Left renal pelvis (tissue), 4 donors: ENCODE measurements at regions not wholly inside any gene's neighbourhood (a gene's known extent, or its start where the extent isn't known, plus 50 kb on each side); places are given as distances from the start of the nearest gene placed in this dataset.
A peak's percentile ranks its signal among the peaks of the same experiment; 100 is the strongest.
"Not testable (repeated sequence)": the region's sequence is repeated elsewhere in the genome, so short reads cannot be mapped to it uniquely, and the experiment has no call there.

Source experiments
- DNase-seq, 4 donors: peaks; one replicate each; pipeline ENCODE4 v3.0.0-alpha.2; 2013; ENCODE audit warnings: low read depth in 4 of 4, low spot score in 3 of 4

DNA sequence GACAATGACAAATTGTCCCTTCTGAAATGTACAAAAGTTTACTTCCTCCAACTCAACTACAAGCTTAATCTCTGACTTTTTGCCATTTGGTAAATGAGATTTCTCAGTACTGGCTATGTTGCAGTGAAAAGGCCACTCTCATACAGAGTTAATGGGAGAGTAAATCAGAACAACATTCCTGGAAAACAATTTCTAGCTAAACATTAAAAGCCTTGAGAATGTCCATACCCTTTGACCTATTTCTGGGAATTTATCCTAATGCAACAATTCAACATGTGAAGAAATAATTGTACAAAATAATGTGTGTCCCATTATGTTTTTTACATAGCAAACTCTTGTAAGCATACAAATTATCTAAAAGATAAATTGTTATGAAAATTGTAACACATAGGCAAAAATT is 56.3 kb upstream of the SPEF2 start:
- peak; percentile 19 to 54 (median 31) for DNase-seq

GRCh38 chr5:35557748-35558147 is 59.9 kb upstream of the SPEF2 start:
- DNase-seq = no peak

DNA sequence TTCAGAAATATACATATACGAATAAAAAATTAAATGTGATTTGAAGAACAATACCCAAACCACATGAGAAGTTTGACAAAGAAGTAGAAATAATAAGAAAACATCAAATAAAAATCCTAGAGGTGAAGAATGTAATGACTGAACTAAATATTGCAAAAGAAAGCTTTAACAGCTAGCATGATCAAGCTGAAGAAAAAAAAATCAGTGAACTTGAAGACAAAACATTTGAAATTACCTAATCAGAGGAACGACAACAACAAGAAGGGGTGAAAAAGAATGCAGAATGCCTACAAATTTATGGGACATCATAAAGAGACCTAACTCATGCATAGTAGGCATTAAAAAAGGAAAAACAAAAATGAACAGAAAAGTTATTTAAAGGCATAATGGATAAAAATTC is 60.5 kb upstream of the SPEF2 start:
- no peak for DNase-seq

- DNase-seq = no peak
Measured at GRCh38 chr5:35554016-35554415, 63.6 kb upstream of the SPEF2 start.

GRCh38 chr5:35545190-35545589 is 72.5 kb upstream of the SPEF2 start:
- DNase-seq = no peak

DNA sequence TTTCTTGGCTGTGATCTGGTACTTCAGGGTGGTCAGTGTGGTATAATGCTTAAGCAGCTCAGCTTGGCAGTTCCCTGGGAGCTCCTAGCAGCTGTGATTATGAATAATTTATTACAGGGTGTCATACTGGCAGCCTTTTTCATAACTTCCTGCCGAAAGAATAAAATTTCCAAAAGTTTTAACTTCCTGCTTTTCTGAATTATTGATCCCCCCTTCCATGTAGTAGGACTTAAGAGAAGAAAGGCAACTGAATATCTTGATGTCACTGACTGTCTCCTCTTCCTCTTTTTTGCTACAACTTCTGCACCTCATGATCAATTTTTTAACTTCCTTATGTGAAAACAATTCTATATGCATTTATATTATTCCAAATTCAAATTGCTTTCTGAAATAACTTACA is 74.3 kb upstream of the SPEF2 start:
- DNase-seq = no peak

DNA sequence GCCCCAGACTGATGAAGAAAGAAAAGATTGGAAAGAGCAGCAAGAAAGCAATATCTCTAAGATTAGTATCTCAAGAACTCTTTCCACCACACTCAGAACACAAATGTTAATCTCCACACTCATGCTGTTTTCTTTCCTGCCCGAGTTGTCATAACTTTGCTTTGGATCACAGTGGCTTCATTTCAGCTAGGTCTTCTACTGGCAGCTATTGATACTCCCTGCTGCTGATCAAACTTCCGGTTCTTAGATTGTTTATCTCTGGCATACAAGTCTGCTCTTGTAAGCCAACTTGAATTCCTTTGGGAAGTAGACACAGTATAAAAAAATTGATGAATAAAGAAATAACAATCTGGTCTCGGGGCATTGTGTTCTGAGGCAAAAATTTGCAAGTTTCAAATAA is 77.7 kb upstream of the SPEF2 start:
- no peak for DNase-seq

- DNase-seq = no peak
Measured at GRCh38 chr5:35538198-35538931, 79.3 kb upstream of the SPEF2 start.

- DNase-seq = no peak
Measured at GRCh38 chr5:35533156-35533555, 84.5 kb upstream of the SPEF2 start.

GRCh38 chr5:35531553-35531952 is 86.1 kb upstream of the SPEF2 start:
- not testable (repeated sequence) for DNase-seq

- DNase-seq = no peak
Measured at GRCh38 chr5:35518104-35518503, 99.6 kb upstream of the SPEF2 start.

DNA sequence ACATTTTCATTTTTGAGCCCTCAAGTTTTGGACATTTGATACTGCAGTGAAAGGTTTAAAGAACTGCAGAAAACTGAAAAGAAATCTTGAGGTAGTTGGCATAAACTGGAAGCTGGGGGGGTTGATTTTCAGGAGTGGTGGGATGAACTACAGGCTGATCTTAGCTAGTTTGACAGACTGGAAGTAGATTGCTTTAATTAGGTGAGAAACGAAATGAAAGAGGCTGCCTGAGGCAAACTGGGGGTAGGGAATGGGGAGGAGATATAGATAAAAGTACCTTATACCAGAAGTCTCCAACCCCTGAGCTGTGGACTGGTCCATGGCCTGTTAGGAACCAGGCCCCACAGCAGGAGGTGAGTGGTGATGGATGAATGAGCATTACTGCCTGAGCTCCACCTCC is 101.4 kb upstream of the SPEF2 start:
- DNase-seq = no peak

- DNase-seq = no peak
Measured at GRCh38 chr5:35513612-35514011, 104.1 kb upstream of the SPEF2 start.

DNA sequence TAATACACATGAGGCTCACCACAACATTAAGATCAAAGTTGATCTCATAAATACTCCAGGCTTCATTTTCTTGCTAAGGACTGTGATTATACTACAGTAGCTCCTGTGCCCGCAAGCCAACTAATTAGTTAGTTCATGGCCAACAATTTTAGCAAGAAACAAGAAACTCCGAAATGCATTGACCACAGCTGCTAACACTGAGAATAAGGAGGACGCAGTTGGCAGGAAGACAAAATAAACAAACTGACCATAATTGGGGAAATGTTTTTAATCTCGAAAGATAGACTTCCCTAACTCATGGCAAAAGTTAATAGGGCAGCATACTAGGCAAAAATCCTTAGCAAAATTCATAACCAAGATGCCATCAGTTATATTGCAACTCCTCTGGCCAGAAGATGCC is 115.5 kb upstream of the SPEF2 start:
- no peak for DNase-seq

GRCh38 chr5:35488791-35489190 is 128.9 kb upstream of the SPEF2 start:
- DNase-seq = no peak

- DNase-seq = no peak
Measured at GRCh38 chr5:35488055-35488454, 129.6 kb upstream of the SPEF2 start.

DNA sequence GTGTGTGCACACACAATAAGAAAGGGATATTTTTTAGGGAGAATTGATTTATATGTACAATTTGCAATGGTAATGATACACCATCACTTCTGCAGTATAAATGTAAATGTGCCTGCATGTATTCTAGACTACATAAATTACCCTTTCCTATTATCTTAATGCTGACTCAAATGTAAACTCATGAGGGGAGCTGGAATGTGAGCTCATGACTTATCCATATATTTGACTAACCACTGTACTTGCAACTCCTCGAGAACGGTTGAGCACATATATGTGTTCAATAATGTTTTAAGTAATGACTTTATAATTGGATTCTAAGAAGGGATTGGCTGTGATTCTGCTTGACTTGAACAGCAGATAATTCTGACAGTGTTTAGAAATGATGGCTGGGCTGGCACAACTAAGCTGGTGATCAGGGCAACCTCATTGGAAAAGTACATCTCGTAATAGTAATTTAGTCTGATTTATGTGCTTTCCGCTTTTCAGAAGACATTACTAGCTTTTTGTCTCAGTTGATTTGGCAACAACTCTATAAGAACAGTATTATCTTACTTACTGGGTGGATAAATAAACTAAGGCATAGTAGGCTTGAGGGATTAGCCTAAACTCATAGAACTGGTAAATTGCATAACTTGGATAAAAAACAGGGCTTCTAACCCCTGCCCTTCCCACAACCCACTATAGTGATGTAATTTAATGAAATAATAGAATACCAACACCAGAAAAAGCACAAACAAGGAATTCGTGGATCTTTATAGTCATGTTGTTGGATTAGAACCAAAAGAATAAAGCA is 130.2 kb upstream of the SPEF2 start:
- no peak for DNase-seq

DNA sequence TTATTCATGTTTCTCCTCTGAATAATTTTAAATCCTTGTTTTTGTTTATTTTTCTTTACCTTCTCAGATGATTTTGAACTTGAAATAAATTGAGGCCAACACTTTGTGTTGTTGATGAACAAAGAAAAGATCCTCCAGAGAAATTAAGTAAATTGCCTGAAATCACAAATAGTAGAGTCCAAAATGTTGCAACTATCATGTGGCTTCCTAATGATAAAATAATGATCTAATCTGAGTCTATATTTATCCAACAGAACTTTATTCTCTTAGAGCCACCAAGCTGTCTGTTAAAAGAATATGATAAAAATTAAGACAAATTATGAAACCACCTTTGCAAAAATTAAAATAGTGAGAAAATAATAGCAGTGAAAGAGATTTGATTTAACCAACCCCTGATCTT is 132.2 kb upstream of the SPEF2 start:
- no peak for DNase-seq

GRCh38 chr5:35484241-35484640 is 133.4 kb upstream of the SPEF2 start:
- no peak for DNase-seq

- no peak for DNase-seq
Measured at GRCh38 chr5:35483780-35484179, 133.9 kb upstream of the SPEF2 start.

DNA sequence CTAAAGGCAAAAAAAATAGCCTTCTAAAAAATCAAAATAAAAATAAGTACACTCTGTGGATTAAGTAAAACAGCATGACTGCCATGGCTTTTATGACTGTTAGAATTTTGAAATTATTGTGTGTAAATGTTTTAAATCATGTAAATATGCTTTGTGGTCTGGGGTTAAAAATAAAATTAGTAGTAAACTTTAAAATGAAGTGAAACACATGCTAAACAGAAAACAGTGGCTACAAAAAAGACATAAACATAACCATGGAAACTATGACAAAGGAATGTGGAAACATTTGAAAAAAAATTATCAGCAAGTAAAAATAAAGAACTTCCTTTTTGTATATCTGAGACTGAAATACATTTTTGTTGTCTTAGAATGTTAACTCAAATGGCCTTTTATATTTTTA is 134.5 kb upstream of the SPEF2 start:
- DNase-seq = peak in 1 of 4 donors; percentile 50

GRCh38 chr5:35482167-35482755 is 135.4 kb upstream of the SPEF2 start:
- no peak for DNase-seq
